ENCODE measurements at regions not wholly inside any gene's neighbourhood (a gene's known extent, or its start where the extent isn't known, plus 50 kb on each side); places are given as distances from the start of the nearest gene placed in this dataset.
"Not testable (repeated sequence)": the region's sequence is repeated elsewhere in the genome, so short reads cannot be mapped to it uniquely, and the experiment has no call there.

GRCh38 chr9:96157675-96158074, 144.3 kb downstream of the HSD17B3 start:
- no peak for DNase-seq (ENCODE audit: low read depth in 4 of 4, low spot score in 3 of 4)

- no peak for DNase-seq (ENCODE audit: low read depth in 4 of 4, low spot score in 3 of 4)
Measured at GRCh38 chr9:96156171-96156974, 145.6 kb downstream of the HSD17B3 start.

GRCh38 chr9:96154081-96154480, 147.9 kb downstream of the HSD17B3 start:
- no peak for DNase-seq (ENCODE audit: low read depth in 4 of 4, low spot score in 3 of 4)

GRCh38 chr9:96152550-96152949, 149.4 kb downstream of the HSD17B3 start:
- no peak for DNase-seq (ENCODE audit: low read depth in 4 of 4, low spot score in 3 of 4)

- no peak for DNase-seq (ENCODE audit: low read depth in 4 of 4, low spot score in 3 of 4)
Measured at GRCh38 chr9:96150324-96151227, 151.4 kb downstream of the HSD17B3 start.

- DNase-seq (ENCODE audit: low read depth in 4 of 4, low spot score in 3 of 4): no peak
Measured at GRCh38 chr9:96149533-96150280, 152.3 kb downstream of the HSD17B3 start.

GRCh38 chr9:96148634-96149532, 153.1 kb downstream of the HSD17B3 start:
- no peak for DNase-seq (ENCODE audit: low read depth in 4 of 4, low spot score in 3 of 4)

- DNase-seq (ENCODE audit: low read depth in 4 of 4, low spot score in 3 of 4): not testable (repeated sequence)
Measured at GRCh38 chr9:96147029-96147428, 154.9 kb downstream of the HSD17B3 start.

GRCh38 chr9:96141666-96142065, 160.3 kb downstream of the HSD17B3 start:
- no peak for DNase-seq (ENCODE audit: low read depth in 4 of 4, low spot score in 3 of 4)

GRCh38 chr9:96141128-96141474, 160.9 kb downstream of the HSD17B3 start:
- DNase-seq (ENCODE audit: low read depth in 4 of 4, low spot score in 3 of 4): no peak

GRCh38 chr9:96140296-96141127, 161.5 kb downstream of the HSD17B3 start:
- no peak for DNase-seq (ENCODE audit: low read depth in 4 of 4, low spot score in 3 of 4)

GRCh38 chr9:96139592-96140295, 162.2 kb downstream of the HSD17B3 start:
- no peak for DNase-seq (ENCODE audit: low read depth in 4 of 4, low spot score in 3 of 4)

- no peak for DNase-seq (ENCODE audit: low read depth in 4 of 4, low spot score in 3 of 4)
Measured at GRCh38 chr9:96138616-96139015, 163.4 kb downstream of the HSD17B3 start.

- no peak for DNase-seq (ENCODE audit: low read depth in 4 of 4, low spot score in 3 of 4)
Measured at GRCh38 chr9:96137671-96138429, 164.1 kb downstream of the HSD17B3 start.

GRCh38 chr9:96136992-96137670, 164.8 kb downstream of the HSD17B3 start:
- peak in 1 of 4 donors; percentile 56 for DNase-seq (ENCODE audit: low read depth in 4 of 4, low spot score in 3 of 4)

GRCh38 chr9:96135753-96136290, 166.2 kb downstream of the HSD17B3 start:
- DNase-seq (ENCODE audit: low read depth in 4 of 4, low spot score in 3 of 4): no peak

Measured in left renal pelvis (tissue), 4 donors.